Loucy (cell line): ENCODE measurements at regions not wholly inside any gene's neighbourhood (a gene's known extent, or its start where the extent isn't known, plus 50 kb on each side); places are given as distances from the start of the nearest gene placed in this dataset.
A peak's percentile ranks its signal among the peaks of the same experiment; 100 is the strongest.

Experiments
- H2AFZ ChIP-seq: fragments of 200-600 bp; sonication (generic); 2 replicates; pipeline ENCODE4 v1.6.0; 2016; ENCODE audit warnings: antibody characterized with exemption, mild to moderate bottlenecking, low read length, moderate library complexity
- H3F3A ChIP-seq: fragments of 200-600 bp; 2 replicates; pipeline ENCODE4 v1.6.0; 2016; ENCODE audit warnings: antibody characterized with exemption, low read depth, mild to moderate bottlenecking
- H3K27me3 ChIP-seq: fragments of 200-600 bp; sonication (generic); 2 replicates; pipeline ENCODE4 v1.6.1; 2014; ENCODE audit warnings: low read length, mild to moderate bottlenecking; ENCODE audit not compliant: insufficient read depth, poor library complexity, severe bottlenecking
- H3K36me3 ChIP-seq: fragments of 200-600 bp; sonication (generic); 2 replicates; pipeline ENCODE4 v1.6.1; 2016; ENCODE audit warnings: low read length; ENCODE audit not compliant: insufficient read depth
- H3K4me1 ChIP-seq: fragments of 200-600 bp; sonication (generic); 2 replicates; pipeline ENCODE4 v1.5.1; 2014; ENCODE audit warnings: low read length, mild to moderate bottlenecking; ENCODE audit not compliant: insufficient read depth, poor library complexity, severe bottlenecking
- H3K4me2 ChIP-seq: fragments of 200-600 bp; sonication (generic); 2 replicates; pipeline ENCODE4 v1.6.0; 2014; ENCODE audit warnings: antibody characterized with exemption, low read length, low read depth, mild to moderate bottlenecking; ENCODE audit not compliant: poor library complexity, severe bottlenecking
- H3K4me3 ChIP-seq: fragments of 200-600 bp; sonication (generic); 2 replicates; pipeline ENCODE4 v1.5.1; 2014; ENCODE audit warnings: low read length, mild to moderate bottlenecking, mixed read lengths; ENCODE audit not compliant: poor library complexity, severe bottlenecking
- H3K79me2 ChIP-seq: fragments of 200-600 bp; sonication (generic); 2 replicates; pipeline ENCODE4 v1.6.1; 2014; ENCODE audit warnings: low read length; ENCODE audit not compliant: insufficient read depth
- H3K9ac ChIP-seq: fragments of 200-600 bp; sonication (generic); 2 replicates; pipeline ENCODE4 v1.6.0; 2014; ENCODE audit warnings: mild to moderate bottlenecking, low read depth, low read length, moderate library complexity; ENCODE audit not compliant: poor library complexity, severe bottlenecking
- H3K9me2 ChIP-seq: fragments of 200-600 bp; sonication (generic); replicated peaks from 2 replicates; pipeline ENCODE4 v1.6.1; 2016; ENCODE audit warnings: low read depth, low read length, mixed read lengths
- H3K9me3 ChIP-seq: fragments of 200-600 bp; sonication (generic); 2 replicates; pipeline ENCODE4 v1.6.1; 2014; ENCODE audit warnings: mild to moderate bottlenecking, antibody characterized with exemption, low read length, low read depth; ENCODE audit not compliant: insufficient read depth
- H4K20me1 ChIP-seq: fragments of 200-600 bp; sonication (generic); 2 replicates; pipeline ENCODE4 v1.6.0; 2014; ENCODE audit warnings: antibody characterized with exemption, low read length, mild to moderate bottlenecking; ENCODE audit not compliant: insufficient read depth, poor library complexity, severe bottlenecking
- CTCF ChIP-seq: fragments of 200-600 bp; sonication (generic); conservative IDR thresholded peaks from 2 replicates; pipeline ENCODE4 v1.5.1; 2014; ENCODE audit warnings: mild to moderate bottlenecking, antibody characterized with exemption, low read length
- EZH2phosphoT487 ChIP-seq: fragments of 200-600 bp; IDR thresholded peaks from 2 replicates; pipeline ENCODE4 v1.6.1; 2018; ENCODE audit warnings: antibody characterized with exemption, mild to moderate bottlenecking, moderate library complexity, borderline replicate concordance

- H3K4me2 ChIP-seq, result no peak overlapping the region
- H3K9ac ChIP-seq, result no peak overlapping the region
- no peaks in the 10 kb centered on the region for H3K79me2 ChIP-seq
- H4K20me1 ChIP-seq, result no peaks in the 10 kb centered on the region
- H3K9me3 ChIP-seq, result peaks cover 7% of the 10 kb centered on the region; the same call in 1 of the 2 replicates
- H3F3A ChIP-seq, result no peaks in the 10 kb centered on the region
- H3K9me2 ChIP-seq, result no peaks in the 10 kb centered on the region
- no peaks in the 10 kb centered on the region for H3K36me3 ChIP-seq
- TF ChIP-seq EZH2phosphoT487 (no peak), CTCF (no peak)
- no peaks in the 10 kb centered on the region for H3K4me1 ChIP-seq
- H3K4me3 ChIP-seq, result no peak overlapping the region
- no peak overlapping the region for H2AFZ ChIP-seq
- no peaks in the 10 kb centered on the region for H3K27me3 ChIP-seq
Measured at GRCh38 chr14:43012817-43013216, 1406.1 kb downstream of the LRFN5 start.

GRCh38 chr14:43005807-43006206, 1399.1 kb downstream of the LRFN5 start:
- Histone ChIP-seq H2AFZ (no peak overlapping the region), H3K79me2 (no peaks in the 10 kb centered on the region), H3K4me3 (no peak overlapping the region), H3K4me2 (no peak overlapping the region), H3K9ac (no peak overlapping the region), H3F3A (no peaks in the 10 kb centered on the region), H3K9me3 (peaks cover 27% of the 10 kb centered on the region; the same call in 1 of the 2 replicates), H3K36me3 (no peaks in the 10 kb centered on the region; the same call in 1 of the 2 replicates), H3K27me3 (no peaks in the 10 kb centered on the region), H3K4me1 (no peaks in the 10 kb centered on the region), H4K20me1 (no peaks in the 10 kb centered on the region), H3K9me2 (no peaks in the 10 kb centered on the region)
- TF ChIP-seq CTCF (peak; percentile 38), EZH2phosphoT487 (no peak)

GRCh38 chr14:43003845-43004244, 1397.2 kb downstream of the LRFN5 start:
- TF ChIP-seq EZH2phosphoT487, result no peak
- no peak for TF ChIP-seq CTCF
- H3K36me3 ChIP-seq, result no peaks in the 10 kb centered on the region; the same call in 1 of the 2 replicates
- no peaks in the 10 kb centered on the region for H4K20me1 ChIP-seq

More at GRCh38 chr14:43003845-43004244, 1397.2 kb downstream of the LRFN5 start:
- Histone ChIP-seq H3F3A (no peaks in the 10 kb centered on the region), H2AFZ (no peak overlapping the region), H3K4me2 (no peak overlapping the region), H3K9me3 (peaks cover 31% of the 10 kb centered on the region; the same call in 1 of the 2 replicates), H3K9ac (no peak overlapping the region), H3K79me2 (no peaks in the 10 kb centered on the region), H3K27me3 (no peaks in the 10 kb centered on the region), H3K4me1 (no peaks in the 10 kb centered on the region), H3K4me3 (no peak overlapping the region), H3K9me2 (no peaks in the 10 kb centered on the region)
